Stomach (tissue), 8 donors: ENCODE measurements at regions not wholly inside any gene's neighbourhood (a gene's known extent, or its start where the extent isn't known, plus 50 kb on each side); places are given as distances from the start of the nearest gene placed in this dataset.

Experiments used
- DNase-seq, 2 donors: peaks; one replicate each; pipeline versions ENCODE4 v3.0.0 to v3.0.0-alpha.2; 2013 to 2019
- H3K27ac ChIP-seq, 5 donors: fragments of 200-600 bp in 4 of 5; sonication (generic) in 4 of 5; one replicate each; pipeline ENCODE4 v1.5.1; 2013 to 2019; ENCODE audit warnings: mild to moderate bottlenecking in 1 of 5, moderate library complexity in 1 of 5
- H3K27me3 ChIP-seq, 3 donors: fragments of 200-600 bp; sonication (generic); one replicate each; pipeline ENCODE4 v1.5.1; 2017 to 2019; ENCODE audit warnings: mixed run types in 1 of 3
- H3K36me3 ChIP-seq, 4 donors: fragments of 200-600 bp; sonication (generic); 1 replicate in 3 of 4; 2 replicates in 1 of 4; pipeline ENCODE4 v1.5.1; 2016 to 2019
- H3K4me1 ChIP-seq, 4 donors: fragments of 200-600 bp; sonication (generic); one replicate each; pipeline ENCODE4 v1.5.1; 2016 to 2019
- H3K4me3 ChIP-seq, 4 donors: fragments of 200-600 bp; sonication (generic) in 3 of 4; one replicate each; pipeline ENCODE4 v1.5.1; 2016 to 2019; ENCODE audit warnings: mild to moderate bottlenecking in 1 of 4
- H3K9me3 ChIP-seq, 4 donors: fragments of 200-600 bp; sonication (generic); one replicate each; pipeline ENCODE4 v1.5.1; 2016 to 2019
- CTCF ChIP-seq, 7 experiments: fragments of 450-650 bp in 4 of 7; fragments of 200-600 bp in 3 of 7; sonication (generic) in 3 of 7; IDR thresholded peaks; one replicate each; pipeline ENCODE4 v1.5.1; 2016 to 2019; ENCODE audit warnings: antibody characterized with exemption in 7 of 7, control low read depth in 2 of 7, mild to moderate bottlenecking in 1 of 7
- EP300 ChIP-seq: sonication (generic); formaldehyde crosslinking; IDR thresholded peaks from one replicate; pipeline ENCODE4 v1.6.1; 2017; ENCODE audit warnings: antibody characterized with exemption
- POLR2A ChIP-seq, 4 donors: fragments of 450-650 bp; IDR thresholded peaks; one replicate each; pipeline ENCODE4 v1.6.1; 2016; ENCODE audit warnings: antibody characterized with exemption in 4 of 4, control low read depth in 2 of 4, mild to moderate bottlenecking in 1 of 4, moderate library complexity in 1 of 4
- POLR2AphosphoS5 ChIP-seq, 3 donors: sonication (generic); formaldehyde crosslinking; IDR thresholded peaks; one replicate each; pipeline ENCODE4 v1.6.1; 2016; ENCODE audit warnings: antibody characterized with exemption in 3 of 3
- WGBS, 5 donors: extraction: QIAGEN DNeasy Blood & Tissue Kit in 3 of 5; methylation state at CpG; one replicate each; pipeline versions ENCODE4 v1.1.5 to v1.1.7; 2013 to 2018; 5-methylcytosine and 5-hydroxymethylcytosine counted together
- intact Hi-C: fragments of 100-400 bp; cut with DNase I; formaldehyde crosslinking; loops from one replicate; pipeline ENCODE4 v1.15.1; 2023; ENCODE audit warnings: low total_unique reads
- donor health status: healthy with polysubstance abuse.
- donor health status: Bipolar disorder and iron deficiency.
- donor health status: healthy.

GRCh38 chr5:31137676-31138075 lies 55.8 kb upstream of the CDH6 start:
- Histone ChIP-seq H3K4me1 (no peaks in the 10 kb centered on the region), H3K9me3 (no peaks in the 10 kb centered on the region), H3K27me3 (no peaks in the 10 kb centered on the region), H3K27ac (no peak overlapping the region), H3K36me3 (no peaks in the 10 kb centered on the region), H3K4me3 (no peak overlapping the region)
- no peak for TF ChIP-seq POLR2AphosphoS5 (IDR thresholded peaks at IDR 0.05)
- no peak for TF ChIP-seq CTCF (IDR thresholded peaks at IDR 0.05)
- no peak for TF ChIP-seq POLR2A (IDR thresholded peaks at IDR 0.05)
- TF ChIP-seq EP300: no peak
- no peak for DNase-seq
- intact Hi-C loops: no loop called here
- WGBS, 5 donors: 47 to 69% (median 52%) methylated on average over 2 of the region's 2 CpGs

GRCh38 chr5:31135542-31135941 lies 57.9 kb upstream of the CDH6 start:
- TF ChIP-seq CTCF (IDR thresholded peaks at IDR 0.05) (no peak), POLR2AphosphoS5 (IDR thresholded peaks at IDR 0.05) (no peak), POLR2A (IDR thresholded peaks at IDR 0.05) (no peak), EP300 (no peak)
- Histone ChIP-seq H3K27me3 (no peaks in the 10 kb centered on the region), H3K27ac (no peak overlapping the region), H3K36me3 (no peaks in the 10 kb centered on the region), H3K9me3 (no peaks in the 10 kb centered on the region), H3K4me1 (no peaks in the 10 kb centered on the region), H3K4me3 (no peak overlapping the region)
- DNase-seq: no peak
- WGBS, 5 donors: 87 to 96% (median 94%) methylated on average over 5 of the region's 5 CpGs
- intact Hi-C loops: no loop called here

GRCh38 chr5:31133488-31133887 lies 60.0 kb upstream of the CDH6 start:
- Histone ChIP-seq H3K27me3 (no peaks in the 10 kb centered on the region), H3K27ac (no peak overlapping the region), H3K36me3 (no peaks in the 10 kb centered on the region), H3K4me3 (no peak overlapping the region), H3K4me1 (no peaks in the 10 kb centered on the region), H3K9me3 (no peaks in the 10 kb centered on the region)
- no peak for TF ChIP-seq POLR2AphosphoS5 (IDR thresholded peaks at IDR 0.05)
- TF ChIP-seq CTCF (IDR thresholded peaks at IDR 0.05): no peak
- TF ChIP-seq POLR2A (IDR thresholded peaks at IDR 0.05): no peak
- no peak for TF ChIP-seq EP300
- DNase-seq: no peak
- WGBS, 5 donors: 49 to 61% (median 56%) methylated on average over 4 of the region's 4 CpGs
- intact Hi-C loops: no loop called here

- Histone ChIP-seq H3K4me3 (no peak overlapping the region), H3K36me3 (no peaks in the 10 kb centered on the region), H3K9me3 (peaks cover 0 to 4% (median 0%) of the 10 kb centered on the region in 4 donors), H3K27me3 (no peaks in the 10 kb centered on the region), H3K27ac (no peak overlapping the region), H3K4me1 (no peaks in the 10 kb centered on the region)
- intact Hi-C loops: no loop called here
- 47 to 73% (median 64%) methylated on average over 10 of the region's 10 CpGs for WGBS, 5 donors
- no peak for DNase-seq
- TF ChIP-seq POLR2AphosphoS5 (IDR thresholded peaks at IDR 0.05) (no peak), POLR2A (IDR thresholded peaks at IDR 0.05) (no peak), CTCF (IDR thresholded peaks at IDR 0.05) (no peak), EP300 (no peak)
Observed at GRCh38 chr5:31131381-31131891, 62.0 kb upstream of the CDH6 start.
